ENCODE measurements at regions not wholly inside any gene's neighbourhood (a gene's known extent, or its start where the extent isn't known, plus 50 kb on each side); places are given as distances from the start of the nearest gene placed in this dataset.

DNA sequence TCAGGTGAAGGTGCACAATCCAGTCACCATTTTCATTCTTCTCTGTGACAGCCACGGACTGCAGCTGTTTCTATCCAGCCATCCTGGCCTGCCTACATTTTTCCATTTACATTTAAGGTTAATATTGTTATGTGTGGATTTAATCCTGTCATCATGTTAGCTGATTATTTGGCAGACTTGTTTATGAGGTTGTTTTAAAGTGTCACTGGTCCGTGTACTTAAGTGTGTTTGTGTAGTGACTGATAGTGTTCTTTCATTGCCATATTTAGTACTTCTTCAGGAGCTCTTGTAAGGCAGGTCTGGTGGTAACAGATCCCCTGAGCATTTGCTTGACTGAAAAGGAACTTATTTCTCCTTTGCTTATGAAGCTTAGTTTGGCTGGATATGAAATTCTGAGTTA, 364.2 kb downstream of the JRKL start:
- no peaks in the 10 kb centered on the region for H3K9me3 ChIP-seq (ENCODE audit: control insufficient read depth, low read depth, low read length)
- no peak overlapping the region for H3K23ac ChIP-seq (ENCODE audit: insufficient read length, low read depth, low read length)
- H3K79me1 ChIP-seq (ENCODE audit: insufficient read depth, low read depth, low read length, poor library complexity, severe bottlenecking), result no peaks in the 10 kb centered on the region
- H3K27ac Mint-ChIP-seq, result 0 out of 7 replicates have a peak overlapping the region, but pooled peaks of 1 of the 3 experiments have one; percentile 66
- H4K91ac ChIP-seq (ENCODE audit: insufficient read length, low read depth, low read length), result no peak overlapping the region
- no peak for DNase-seq
- H4K5ac ChIP-seq (ENCODE audit: insufficient read length, low read depth, low read length), result no peak overlapping the region
- H3K27me3 ChIP-seq (ENCODE audit: insufficient read depth, low read length), result no peaks in the 10 kb centered on the region
- no peak overlapping the region for H3K14ac ChIP-seq (ENCODE audit: insufficient read depth, low read length)
- H4K20me1 ChIP-seq (ENCODE audit: control insufficient read depth, insufficient read depth, insufficient read length), result no peaks in the 10 kb centered on the region
- no peak overlapping the region for H2AFZ ChIP-seq (ENCODE audit: low read length)
- no peaks in the 10 kb centered on the region for H3K36me3 Mint-ChIP-seq (ENCODE audit: insufficient read depth in 1 of 3, low read depth in 3 of 3)
- no peak overlapping the region for H2AK5ac ChIP-seq (ENCODE audit: insufficient read length, low read length)
- H3K9ac ChIP-seq (ENCODE audit: extremely low read depth, insufficient read length, low read length), result no peak overlapping the region
- H2BK20ac ChIP-seq (ENCODE audit: low read depth, low read length, poor library complexity, severe bottlenecking), result no peak overlapping the region
- no peaks in the 10 kb centered on the region for H3K9me3 Mint-ChIP-seq
- no peak overlapping the region for H3K4ac ChIP-seq (ENCODE audit: low read depth, low read length)
- no CpG with 5 or more reads among the region's 2 CpGs for WGBS (ENCODE audit: extremely low coverage, insufficient read length, low lambda C conversion rate)
- H3K18ac ChIP-seq (ENCODE audit: insufficient read length, low read depth, low read length), result no peak overlapping the region
- H3K56ac ChIP-seq (ENCODE audit: insufficient read length, low read depth, low read length), result no peak overlapping the region
- no peaks in the 10 kb centered on the region for H3K4me1 Mint-ChIP-seq
- no peaks in the 10 kb centered on the region for H3K79me2 ChIP-seq (ENCODE audit: insufficient read depth, low read length)
- H3K27ac ChIP-seq (ENCODE audit: insufficient read length, low read depth, low read length), result no peak overlapping the region
- no peaks in the 10 kb centered on the region for H3K23me2 ChIP-seq (ENCODE audit: insufficient read length, low read depth, low read length, poor library complexity, severe bottlenecking)
- H3T11ph ChIP-seq (ENCODE audit: low read length), result no peak overlapping the region
- TF ChIP-seq, protein P1, sequence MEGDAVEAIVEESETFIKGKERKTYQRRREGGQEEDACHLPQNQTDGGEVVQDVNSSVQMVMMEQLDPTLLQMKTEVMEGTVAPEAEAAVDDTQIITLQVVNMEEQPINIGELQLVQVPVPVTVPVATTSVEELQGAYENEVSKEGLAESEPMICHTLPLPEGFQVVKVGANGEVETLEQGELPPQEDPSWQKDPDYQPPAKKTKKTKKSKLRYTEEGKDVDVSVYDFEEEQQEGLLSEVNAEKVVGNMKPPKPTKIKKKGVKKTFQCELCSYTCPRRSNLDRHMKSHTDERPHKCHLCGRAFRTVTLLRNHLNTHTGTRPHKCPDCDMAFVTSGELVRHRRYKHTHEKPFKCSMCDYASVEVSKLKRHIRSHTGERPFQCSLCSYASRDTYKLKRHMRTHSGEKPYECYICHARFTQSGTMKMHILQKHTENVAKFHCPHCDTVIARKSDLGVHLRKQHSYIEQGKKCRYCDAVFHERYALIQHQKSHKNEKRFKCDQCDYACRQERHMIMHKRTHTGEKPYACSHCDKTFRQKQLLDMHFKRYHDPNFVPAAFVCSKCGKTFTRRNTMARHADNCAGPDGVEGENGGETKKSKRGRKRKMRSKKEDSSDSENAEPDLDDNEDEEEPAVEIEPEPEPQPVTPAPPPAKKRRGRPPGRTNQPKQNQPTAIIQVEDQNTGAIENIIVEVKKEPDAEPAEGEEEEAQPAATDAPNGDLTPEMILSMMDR (conservative IDR thresholded peaks at IDR 0.05), result no peak
- H2BK120ac ChIP-seq (ENCODE audit: low read depth, low read length, poor library complexity, severe bottlenecking), result no peak overlapping the region
- H2BK12ac ChIP-seq (ENCODE audit: insufficient read length, low read depth, low read length), result no peak overlapping the region
- H3K27me3 Mint-ChIP-seq (ENCODE audit: low read depth), result peaks cover 2% of the 10 kb centered on the region; the same call in 1 of the 2 replicates
- H3K4me2 ChIP-seq (ENCODE audit: insufficient read depth, insufficient read length, low read length), result no peak overlapping the region
- no peak overlapping the region for H4K8ac ChIP-seq (replicated peaks; ENCODE audit: insufficient read length, low read depth, low read length)
- no peak overlapping the region for H2BK5ac ChIP-seq (ENCODE audit: insufficient read length, low read length)
- H3K4me3 Mint-ChIP-seq, result no peak overlapping the region
- no peak overlapping the region for H2BK15ac ChIP-seq (ENCODE audit: low read depth, low read length)
- no peaks in the 10 kb centered on the region for H3K4me1 ChIP-seq (ENCODE audit: insufficient read depth, low read length)
